Endothelial cell of umbilical vein (primary cell): ENCODE measurements at regions not wholly inside any gene's neighbourhood (a gene's known extent, or its start where the extent isn't known, plus 50 kb on each side); places are given as distances from the start of the nearest gene placed in this dataset.

ENCODE experiments used
- BruUV-seq: library from RNA; stranded (reverse); fragments of 400-500 nt; replicated peaks from 2 replicates; lab custom pipeline; 2021; lab: Mats Ljungman, UMichigan
- CTCF ChIA-PET: fragments of 300-600, 350-600 bp; sonication (Branson Sonifier 250); formaldehyde crosslinking; loops from one replicate; lab custom pipeline; 2021; ENCODE audit warnings: antibody characterized with exemption, inconsistent platforms; lab: Charles Lee
- POLR2A ChIA-PET: fragments of 300-600, 350-600 bp; sonication (Branson Sonifier 250); formaldehyde crosslinking; loops from one replicate; lab custom pipeline; 2021; ENCODE audit warnings: antibody characterized with exemption, inconsistent platforms; lab: Charles Lee
- DNase-seq: peaks from one replicate; pipeline ENCODE4 v3.0.0-alpha.2; 2011; ENCODE audit warnings: low read depth, low spot score
- FAIRE-seq: peaks from 2 replicates; lab custom pipeline; 2011; peaks lifted over from hg19 to GRCh38; lab: Jason Lieb, UNC
- H2AFZ ChIP-seq: 2 replicates; pipeline ENCODE4 v1.6.0; 2012; ENCODE audit warnings: low read depth, low read length, control low read depth, inconsistent platforms
- H3K27ac ChIP-seq: 2 replicates; pipeline ENCODE4 v1.5.1; 2011; ENCODE audit warnings: low read depth, mild to moderate bottlenecking, control low read depth, low read length, moderate library complexity; ENCODE audit not compliant: insufficient read depth
- H3K27me3 ChIP-seq, 2 experiments: 2 replicates each; pipeline versions ENCODE4 v1.6.0 to v1.6.1; 2011; ENCODE audit warnings: low read length in 2 of 2, mixed read lengths in 1 of 2; ENCODE audit not compliant: control insufficient read depth in 2 of 2, insufficient read depth in 2 of 2
- H3K36me3 ChIP-seq, 2 experiments: 2 replicates in 1 of 2; 3 replicates in 1 of 2; pipeline ENCODE4 v1.5.1; 2011; ENCODE audit warnings: low read length in 2 of 2, mild to moderate bottlenecking in 1 of 2, moderate library complexity in 1 of 2; ENCODE audit not compliant: control insufficient read depth in 2 of 2, insufficient read depth in 2 of 2; ENCODE audit errors: extremely low read depth in 1 of 2
- H3K4me1 ChIP-seq: 3 replicates; pipeline ENCODE4 v1.5.1; 2011; ENCODE audit warnings: mild to moderate bottlenecking, low read length; ENCODE audit not compliant: control insufficient read depth, insufficient read depth; ENCODE audit errors: extremely low read depth
- H3K4me2 ChIP-seq: 2 replicates; pipeline ENCODE4 v1.6.1; 2011; ENCODE audit warnings: low read length, control low read depth, mixed read lengths; ENCODE audit not compliant: insufficient read depth
- H3K4me3 ChIP-seq, 3 experiments: fragments of 200-600 bp in 1 of 3; sonication (generic), shearing (Covaris generic) in 1 of 3; replicated peaks in 1 of 3; 2 replicates each; pipeline ENCODE4 v1.5.1; 2011 to 2016; ENCODE audit warnings: control low read depth in 3 of 3, low read length in 3 of 3, mild to moderate bottlenecking in 2 of 3, inconsistent platforms in 1 of 3, low read depth in 1 of 3, moderate library complexity in 1 of 3; ENCODE audit not compliant: insufficient read depth in 1 of 3
- H3K79me2 ChIP-seq: 2 replicates; pipeline ENCODE4 v1.6.0; 2012; ENCODE audit warnings: low read length, inconsistent platforms; ENCODE audit not compliant: control insufficient read depth, insufficient read depth
- H3K9ac ChIP-seq: replicated peaks from 2 replicates; pipeline ENCODE3; 2011; ENCODE audit warnings: low read length, control low read depth; ENCODE audit not compliant: insufficient read depth; ENCODE audit errors: extremely low read depth
- H3K9me1 ChIP-seq: replicated peaks from 3 replicates; pipeline ENCODE4 v1.6.0; 2011; ENCODE audit warnings: mild to moderate bottlenecking, low read length; ENCODE audit not compliant: control insufficient read depth, insufficient read depth; ENCODE audit errors: extremely low read depth
- H3K9me3 ChIP-seq: replicated peaks from 2 replicates; pipeline ENCODE4 v1.5.1; 2012; ENCODE audit warnings: low read length, inconsistent platforms; ENCODE audit not compliant: control insufficient read depth, insufficient read depth
- H4K20me1 ChIP-seq: replicated peaks from 2 replicates; pipeline ENCODE3; 2011; ENCODE audit warnings: mild to moderate bottlenecking, low read length; ENCODE audit not compliant: control insufficient read depth, insufficient read depth; ENCODE audit errors: extremely low read depth
- CTCF ChIP-seq, 2 donors: IDR thresholded peaks; 1 replicate in 1 of 2; 2 replicates in 1 of 2; pipeline ENCODE4 v1.5.1; 2011; ENCODE audit warnings: low read length in 2 of 2, mild to moderate bottlenecking in 2 of 2, moderate library complexity in 2 of 2, control low read depth in 1 of 2, inconsistent platforms in 1 of 2, low read depth in 1 of 2; ENCODE audit not compliant: insufficient read depth in 1 of 2; ENCODE audit errors: extremely low read depth in 1 of 2
- EZH2 ChIP-seq: IDR thresholded peaks from 2 replicates; pipeline ENCODE4 v1.6.1; 2012; ENCODE audit warnings: borderline replicate concordance, low read depth, mild to moderate bottlenecking, moderate library complexity, low read length, inconsistent platforms; ENCODE audit not compliant: severe bottlenecking
- FOS ChIP-seq: IDR thresholded peaks from 2 replicates; pipeline ENCODE4 v1.6.1; 2011; ENCODE audit warnings: mild to moderate bottlenecking, low read length, moderate library complexity, borderline replicate concordance; ENCODE audit not compliant: insufficient read depth
- GATA2 ChIP-seq: IDR thresholded peaks from 2 replicates; pipeline ENCODE4 v1.7.0; 2011; ENCODE audit warnings: low read depth, mild to moderate bottlenecking, moderate library complexity, mixed read lengths, low read length; ENCODE audit not compliant: insufficient read length, insufficient read depth
- JUN ChIP-seq: IDR thresholded peaks from 2 replicates; pipeline ENCODE4 v1.6.1; 2011; ENCODE audit warnings: borderline replicate concordance, low read depth; ENCODE audit not compliant: insufficient read length, insufficient read depth
- MAX ChIP-seq: IDR thresholded peaks from 2 replicates; pipeline ENCODE4 v1.6.1; 2011; ENCODE audit not compliant: insufficient read depth, insufficient read length
- MYC ChIP-seq: IDR thresholded peaks from one replicate; pipeline ENCODE4 v1.6.1; 2011; ENCODE audit warnings: mild to moderate bottlenecking, low read depth, low read length
- POLR2A ChIP-seq: IDR thresholded peaks from 2 replicates; pipeline ENCODE4 v1.6.1; 2012; ENCODE audit warnings: low read depth, mild to moderate bottlenecking, control low read depth, low read length
- POLR2AphosphoS5 ChIP-seq: IDR thresholded peaks from 2 replicates; pipeline ENCODE4 v1.6.1; 2012; ENCODE audit warnings: low read depth, mild to moderate bottlenecking, control low read depth, low read length, moderate library complexity; ENCODE audit not compliant: insufficient read depth
- dilution Hi-C: fragments of 300-500 bp; cut with MboI; formaldehyde crosslinking; loops from one replicate; pipeline ENCODE4 v1.15.0; 2019; ENCODE audit warnings: low sequenced_read_pairs; ENCODE audit not compliant: extremely low pct_ligation_motif_present
- intact Hi-C: fragments of 100-400 bp; cut with micrococcal nuclease; formaldehyde crosslinking; loops from one replicate; pipeline ENCODE4 v1.10.0; 2022

GRCh38 chr2:163008642-163009041 is 170.1 kb upstream of the KCNH7 start:
- Histone ChIP-seq H2AFZ (no peak overlapping the region), H3K9ac (no peak overlapping the region), H4K20me1 (no peaks in the 10 kb centered on the region), H3K9me3 (no peaks in the 10 kb centered on the region), H3K4me3 (no peak overlapping the region), H3K4me1 (no peaks in the 10 kb centered on the region), H3K79me2 (no peaks in the 10 kb centered on the region), H3K4me2 (no peak overlapping the region), H3K9me1 (no peaks in the 10 kb centered on the region), H3K27ac (no peak overlapping the region), H3K36me3 (no peaks in the 10 kb centered on the region), H3K27me3 (no peaks in the 10 kb centered on the region)
- intact Hi-C loops (no loop called here), dilution Hi-C loops (no loop called here)
- TF ChIP-seq FOS = no peak
- no peak for TF ChIP-seq MAX
- TF ChIP-seq EZH2 = no peak
- no peak for TF ChIP-seq POLR2A
- no peak for TF ChIP-seq GATA2
- no peak for TF ChIP-seq CTCF (IDR thresholded peaks at IDR 0.05; ENCODE audit: extremely low read depth in 1 of 2, insufficient read depth in 1 of 2, low read depth in 1 of 2, low read length in 2 of 2)
- no peak for TF ChIP-seq JUN
- no peak for TF ChIP-seq MYC
- TF ChIP-seq POLR2AphosphoS5 = no peak
- DNase-seq = no peak
- ChIA-PET POLR2A (no interaction called here), CTCF (no interaction called here)
- BruUV-seq = no TSS peak
- FAIRE-seq = no peak
